ENCODE measurements at regions not wholly inside any gene's neighbourhood (a gene's known extent, or its start where the extent isn't known, plus 50 kb on each side); places are given as distances from the start of the nearest gene placed in this dataset.

- TF ChIP-seq CTCF (IDR thresholded peaks at IDR 0.05) = no peak
- no peak for TF ChIP-seq EP300 (IDR thresholded peaks at IDR 0.05)
- no peak for TF ChIP-seq POLR2A (IDR thresholded peaks at IDR 0.05)
These were observed 350.0 kb upstream of the IRAK1BP1 start for GRCh38 chr6:78517399-78517798.
